Loucy (cell line): ENCODE measurements at regions not wholly inside any gene's neighbourhood (a gene's known extent, or its start where the extent isn't known, plus 50 kb on each side); places are given as distances from the start of the nearest gene placed in this dataset.

ENCODE experiments used
- EZH2phosphoT487 ChIP-seq: fragments of 200-600 bp; IDR thresholded peaks from 2 replicates; pipeline ENCODE4 v1.6.1; 2018; ENCODE audit warnings: antibody characterized with exemption, mild to moderate bottlenecking, moderate library complexity, borderline replicate concordance
- TF ChIP-seq, protein P1 (sequence below): fragments of 200-600 bp; sonication (generic); conservative IDR thresholded peaks from 2 replicates; pipeline ENCODE4 v1.5.1; 2014; ENCODE audit warnings: mild to moderate bottlenecking, antibody characterized with exemption, low read length

- TF ChIP-seq, protein P1, sequence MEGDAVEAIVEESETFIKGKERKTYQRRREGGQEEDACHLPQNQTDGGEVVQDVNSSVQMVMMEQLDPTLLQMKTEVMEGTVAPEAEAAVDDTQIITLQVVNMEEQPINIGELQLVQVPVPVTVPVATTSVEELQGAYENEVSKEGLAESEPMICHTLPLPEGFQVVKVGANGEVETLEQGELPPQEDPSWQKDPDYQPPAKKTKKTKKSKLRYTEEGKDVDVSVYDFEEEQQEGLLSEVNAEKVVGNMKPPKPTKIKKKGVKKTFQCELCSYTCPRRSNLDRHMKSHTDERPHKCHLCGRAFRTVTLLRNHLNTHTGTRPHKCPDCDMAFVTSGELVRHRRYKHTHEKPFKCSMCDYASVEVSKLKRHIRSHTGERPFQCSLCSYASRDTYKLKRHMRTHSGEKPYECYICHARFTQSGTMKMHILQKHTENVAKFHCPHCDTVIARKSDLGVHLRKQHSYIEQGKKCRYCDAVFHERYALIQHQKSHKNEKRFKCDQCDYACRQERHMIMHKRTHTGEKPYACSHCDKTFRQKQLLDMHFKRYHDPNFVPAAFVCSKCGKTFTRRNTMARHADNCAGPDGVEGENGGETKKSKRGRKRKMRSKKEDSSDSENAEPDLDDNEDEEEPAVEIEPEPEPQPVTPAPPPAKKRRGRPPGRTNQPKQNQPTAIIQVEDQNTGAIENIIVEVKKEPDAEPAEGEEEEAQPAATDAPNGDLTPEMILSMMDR, result no peak
- TF ChIP-seq EZH2phosphoT487, result no peak
Measured at GRCh38 chr14:87309557-87309956, 683.4 kb downstream of the GALC start.
